GM12878 (cell line): ENCODE measurements at regions not wholly inside any gene's neighbourhood (a gene's known extent, or its start where the extent isn't known, plus 50 kb on each side); places are given as distances from the start of the nearest gene placed in this dataset.

ENCODE experiments used
- ATAC-seq: fragments of 200-7000 bp; cut with Tn5 transposase; 3 replicates; pipeline ENCODE4 v1.9.1; 2020; ENCODE audit warnings: mild to moderate bottlenecking, moderate library complexity
- BruUV-seq: library from RNA; stranded (reverse); fragments of 400-500 nt; replicated peaks from 2 replicates; lab custom pipeline; 2021; lab: Mats Ljungman, UMichigan
- CTCF ChIA-PET: fragments of 300-600 bp; sonication (Branson Sonifier 250); formaldehyde crosslinking; extraction: SDS; loops from one replicate; lab custom pipeline; 2021; ENCODE audit warnings: inconsistent platforms; lab: Yijun Ruan, JAX
- POLR2A ChIA-PET: fragments of 350-600 bp; formaldehyde crosslinking; extraction: SDS; loops from one replicate; lab custom pipeline; 2021; ENCODE audit warnings: inconsistent platforms; lab: Charles Lee
- RAD21 ChIA-PET: fragments of 300-600 bp; sonication (Branson Sonifier 250); formaldehyde crosslinking; loops from one replicate; lab custom pipeline; 2023; ENCODE audit warnings: antibody characterized with exemption; ENCODE audit not compliant: unreplicated experiment; lab: Charles Lee
- SMC1A ChIA-PET: fragments of 300-600 bp; sonication (Branson Sonifier 250); formaldehyde crosslinking; loops from one replicate; lab custom pipeline; 2023; ENCODE audit not compliant: unreplicated experiment, uncharacterized antibody; lab: Charles Lee
- DNase-seq: peaks from one replicate; pipeline ENCODE4 v3.0.0-alpha.2; 2011; ENCODE audit warnings: low read depth, low spot score
- FAIRE-seq: peaks from 3 replicates; lab custom pipeline; 2011; peaks lifted over from hg19 to GRCh38; lab: Jason Lieb, UNC
- H2AFZ ChIP-seq: 2 replicates; pipeline ENCODE4 v1.6.0; 2011; ENCODE audit warnings: low read depth, low read length, control low read depth; ENCODE audit not compliant: control insufficient read depth
- H3K27ac ChIP-seq: 2 replicates; pipeline ENCODE4 v1.5.1; 2011; ENCODE audit warnings: control low read depth; ENCODE audit not compliant: control insufficient read depth, insufficient read depth
- H3K27me3 ChIP-seq, 2 experiments: replicated peaks in 1 of 2; 2 replicates each; pipeline versions ENCODE4 v1.6.0 to v1.6.1; 2011; ENCODE audit warnings: low read length in 1 of 2; ENCODE audit not compliant: control insufficient read depth in 2 of 2, insufficient read depth in 2 of 2
- H3K36me3 ChIP-seq, 2 experiments: 2 replicates each; pipeline ENCODE4 v1.5.1; 2011; ENCODE audit warnings: low read length in 1 of 2; ENCODE audit not compliant: control insufficient read depth in 2 of 2, insufficient read depth in 2 of 2
- H3K4me1 ChIP-seq: 2 replicates; pipeline ENCODE4 v1.6.1; 2011; ENCODE audit warnings: mild to moderate bottlenecking, low read length, moderate library complexity, mixed read lengths; ENCODE audit not compliant: control insufficient read depth, insufficient read depth
- H3K4me2 ChIP-seq: 2 replicates; pipeline ENCODE4 v1.6.0; 2011; ENCODE audit warnings: control low read depth; ENCODE audit not compliant: control insufficient read depth, insufficient read depth
- H3K4me3 ChIP-seq: fragments of 200-600 bp; sonication (generic); 2 replicates; pipeline ENCODE4 v1.5.1; 2016
- H3K79me2 ChIP-seq: 2 replicates; pipeline ENCODE4 v1.6.0; 2011; ENCODE audit warnings: low read length; ENCODE audit not compliant: control insufficient read depth, insufficient read depth
- H3K9ac ChIP-seq: 2 replicates; pipeline ENCODE4 v1.8.0; 2011; ENCODE audit warnings: low read length, control low read depth, mixed read lengths; ENCODE audit not compliant: control insufficient read depth, insufficient read depth
- H3K9me3 ChIP-seq: replicated peaks from 3 replicates; pipeline ENCODE4 v1.5.1; 2011; ENCODE audit warnings: mild to moderate bottlenecking, low read length; ENCODE audit not compliant: control insufficient read depth, insufficient read depth
- H4K20me1 ChIP-seq: 2 replicates; pipeline ENCODE4 v1.6.0; 2011; ENCODE audit not compliant: control insufficient read depth, insufficient read depth
- FOXK2 ChIP-seq: fragments of 450-650 bp; IDR thresholded peaks from 2 replicates; pipeline ENCODE4 v1.6.1; 2017; ENCODE audit warnings: mild to moderate bottlenecking, moderate library complexity
- PKNOX1 ChIP-seq: fragments of 450-650 bp; IDR thresholded peaks from 2 replicates; pipeline ENCODE4 v1.6.1; 2016; ENCODE audit warnings: mild to moderate bottlenecking
- POLR2AphosphoS2 ChIP-seq: IDR thresholded peaks from 2 replicates; pipeline ENCODE4 v1.6.1; 2011; ENCODE audit warnings: low read depth, mild to moderate bottlenecking, low read length, improper control_type of control experiment, moderate library complexity
- RUNX3 ChIP-seq: IDR thresholded peaks from 2 replicates; pipeline ENCODE4 v1.6.1; 2012; ENCODE audit warnings: low read length, inconsistent platforms
- YY1 ChIP-seq: IDR thresholded peaks from 2 replicates; pipeline ENCODE4 v1.6.1; 2011; ENCODE audit warnings: low read depth, mild to moderate bottlenecking, low read length
- ZBTB40 ChIP-seq: fragments of 450-650 bp; IDR thresholded peaks from 2 replicates; pipeline ENCODE4 v1.6.1; 2016; ENCODE audit warnings: mild to moderate bottlenecking, moderate library complexity, borderline replicate concordance
- WGBS: methylation state at CpG from one replicate; pipeline ENCODE4 v1.1.6; 2016; ENCODE audit warnings: low lambda C conversion rate; ENCODE audit not compliant: insufficient replicate concordance, insufficient coverage; ENCODE audit errors: missing lambda C conversion rate; 5-methylcytosine and 5-hydroxymethylcytosine counted together
- in situ Hi-C: fragments of 300-500 bp; cut with MboI; formaldehyde crosslinking; loops from 9 replicates; pipeline ENCODE4 v1.14.3; 2018; ENCODE audit warnings: mixed read lengths
- intact Hi-C: fragments of 100-400 bp; cut with micrococcal nuclease; formaldehyde crosslinking; loops from one replicate; pipeline ENCODE4 v1.14.2; 2022; ENCODE audit not compliant: unreplicated experiment

GRCh38 chr3:72261566-72262564 lies 476.9 kb upstream of the PROK2 start:
- H3K4me2 ChIP-seq, result no peak overlapping the region
- no peaks in the 10 kb centered on the region for H4K20me1 ChIP-seq
- WGBS, result 41% methylated on average over 8 of the region's 8 CpGs
- TF ChIP-seq YY1 (peak; percentile 61; the same call in 1 of the 2 replicates), POLR2AphosphoS2 (no peak), RUNX3 (0 out of 2 replicates have a peak, but pooled peaks have one; percentile 6), FOXK2 (no peak), ZBTB40 (peak; percentile 43; the same call in 1 of the 2 replicates), PKNOX1 (no peak)
- ChIA-PET SMC1A (interaction anchor here (0.7 to 2.4 kb wide), 3 partner anchors 17 to 386 kb away, joined by 3 to 10 read pairs (median 3); no protein-coding TSS in a partner anchor), POLR2A (no interaction called here), CTCF (no interaction called here), RAD21 (interaction anchor here (0.6 kb wide), 1 partner anchor 143 kb away, joined by 3 read pairs; no protein-coding TSS in a partner anchor)
- no peak for FAIRE-seq
- H3K27me3 ChIP-seq, result no peaks in the 10 kb centered on the region
- intact Hi-C loops, result loop anchor here (5.0 to 10.0 kb wide), 3 partner anchors 160 to 547 kb away; no protein-coding TSS in a partner anchor
- no peaks in the 10 kb centered on the region; the same call in 2 of the 3 replicates for H3K9me3 ChIP-seq
- H3K36me3 ChIP-seq, result no peaks in the 10 kb centered on the region
- H3K9ac ChIP-seq, result no peak overlapping the region
- H3K27ac ChIP-seq, result no peak overlapping the region
- no TSS peak for BruUV-seq
- peaks cover 25% of the 10 kb centered on the region for H3K4me1 ChIP-seq
- DNase-seq, result no peak
- no peak for ATAC-seq
- H3K79me2 ChIP-seq, result no peaks in the 10 kb centered on the region
- no peak overlapping the region for H2AFZ ChIP-seq
- in situ Hi-C loops, result no loop called here
- H3K4me3 ChIP-seq, result no peak overlapping the region
